ENCODE measurements at regions not wholly inside any gene's neighbourhood (a gene's known extent, or its start where the extent isn't known, plus 50 kb on each side); places are given as distances from the start of the nearest gene placed in this dataset.
"Not testable (repeated sequence)": the region's sequence is repeated elsewhere in the genome, so short reads cannot be mapped to it uniquely, and the experiment has no call there.

- intact Hi-C loops (cut with DNase I), result no loop called here
- no peak for DNase-seq
- no peak for ATAC-seq (ENCODE audit: poor library complexity)
Measured at GRCh38 chr18:41655074-41655473, 300.0 kb upstream of the PIK3C3 start.

DNA sequence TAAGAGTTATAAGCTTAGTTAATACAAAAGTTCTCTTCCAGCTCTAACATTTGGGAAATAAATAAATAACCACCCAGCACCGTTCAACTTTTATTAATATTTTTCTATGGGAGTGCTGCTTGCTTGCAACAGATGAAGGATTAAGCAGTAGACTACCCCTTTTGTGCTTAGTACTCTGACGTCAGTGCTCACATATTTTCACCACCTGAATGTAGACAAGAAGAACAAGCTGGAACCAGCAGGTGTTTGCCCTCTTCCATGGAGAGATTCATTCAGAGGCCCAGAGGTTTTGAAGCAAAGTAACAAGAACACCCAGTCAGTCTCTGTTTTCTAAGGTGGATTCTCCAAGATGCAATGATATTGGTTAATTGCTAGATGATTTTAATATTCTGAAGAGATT lies 307.1 kb upstream of the PIK3C3 start:
- DNase-seq (no peak), ATAC-seq (ENCODE audit: poor library complexity) (no peak)
- intact Hi-C loops (cut with DNase I), result no loop called here

DNA sequence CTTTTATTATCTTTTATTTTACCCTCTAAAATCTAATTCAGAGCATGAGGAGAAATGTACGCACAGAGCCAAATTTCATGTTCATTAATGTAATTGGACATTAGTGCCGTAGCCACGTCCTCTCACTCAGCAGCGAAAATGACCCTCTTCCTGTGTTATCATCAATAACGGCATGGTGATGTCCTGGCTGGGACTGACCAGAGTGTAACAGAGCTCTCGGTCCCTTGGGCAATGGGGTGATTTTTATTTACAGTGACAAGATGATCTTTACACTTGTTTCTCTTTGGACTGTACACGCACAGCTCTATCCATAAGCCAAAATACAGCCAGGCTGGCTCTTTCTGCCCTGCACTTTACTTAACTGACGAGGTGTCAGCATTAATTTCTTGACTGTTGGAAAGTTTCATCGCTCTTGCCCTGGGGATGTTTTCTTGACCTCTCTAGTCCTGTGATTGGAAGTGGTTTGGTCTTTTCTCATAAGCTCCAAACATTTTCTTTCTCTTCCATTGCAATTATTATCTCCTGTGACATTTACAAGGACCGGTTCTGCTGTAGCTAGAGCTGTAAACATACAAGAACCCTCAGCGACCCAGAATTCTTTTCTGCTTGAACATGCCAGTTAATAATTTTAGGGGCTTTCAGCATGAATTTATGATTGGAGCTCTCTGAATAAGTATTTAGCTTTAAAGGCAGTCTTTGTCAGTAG lies 308.0 kb upstream of the PIK3C3 start:
- ATAC-seq (ENCODE audit: poor library complexity), result no peak
- DNase-seq, result no peak
- intact Hi-C loops (cut with DNase I), result no loop called here

GRCh38 chr18:41645589-41646360 lies 309.3 kb upstream of the PIK3C3 start:
- intact Hi-C loops (cut with DNase I), result no loop called here
- DNase-seq (no peak), ATAC-seq (ENCODE audit: poor library complexity) (no peak)

- no peak for DNase-seq
- intact Hi-C loops (cut with DNase I), result no loop called here
- ATAC-seq (ENCODE audit: poor library complexity), result no peak
Measured at GRCh38 chr18:41644466-41644865, 310.6 kb upstream of the PIK3C3 start.

GRCh38 chr18:41643427-41643826 lies 311.6 kb upstream of the PIK3C3 start:
- ATAC-seq (ENCODE audit: poor library complexity), result no peak
- no peak for DNase-seq
- intact Hi-C loops (cut with DNase I), result no loop called here

- ATAC-seq (ENCODE audit: poor library complexity) (no peak), DNase-seq (no peak)
- intact Hi-C loops (cut with DNase I), result no loop called here
Measured at GRCh38 chr18:41642756-41643155, 312.3 kb upstream of the PIK3C3 start.

GRCh38 chr18:41639218-41639617 lies 315.8 kb upstream of the PIK3C3 start:
- intact Hi-C loops (cut with DNase I), result no loop called here
- DNase-seq (no peak), ATAC-seq (ENCODE audit: poor library complexity) (no peak)

- DNase-seq; ATAC-seq (ENCODE audit: poor library complexity); intact Hi-C loops (cut with DNase I): not testable (repeated sequence)
Measured at GRCh38 chr18:41631723-41632285, 323.2 kb upstream of the PIK3C3 start.

DNA sequence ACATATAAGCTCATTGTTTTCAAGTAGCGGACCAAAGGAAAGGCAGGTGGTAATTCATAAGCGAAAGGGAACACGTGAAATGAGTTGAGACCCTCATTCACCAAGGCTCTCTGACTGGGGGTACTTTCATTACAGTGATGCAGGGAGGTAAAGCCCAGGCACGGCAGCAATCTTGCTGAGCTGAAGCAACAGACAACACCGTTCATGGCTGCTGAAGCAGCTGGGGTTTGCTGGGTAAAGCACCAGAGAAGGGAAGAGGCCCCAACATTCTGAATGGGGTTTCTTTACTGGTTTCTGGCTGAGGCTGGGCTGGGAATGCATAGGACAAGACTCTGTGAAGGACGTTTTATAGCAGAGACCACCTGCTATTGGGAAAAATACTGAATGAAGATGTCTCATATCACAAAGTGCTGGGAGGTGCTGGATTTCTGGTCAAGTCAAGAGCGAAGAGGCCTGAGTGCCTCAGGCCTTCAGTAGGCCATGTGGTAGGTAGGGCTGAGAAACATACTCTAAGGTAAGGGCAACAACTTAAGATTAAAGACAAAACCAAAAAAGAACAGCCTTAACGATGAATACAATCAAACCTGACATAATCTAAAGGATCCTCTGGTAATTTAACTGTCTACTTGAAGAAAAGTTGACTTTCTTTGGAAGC lies 324.7 kb upstream of the PIK3C3 start:
- intact Hi-C loops (cut with DNase I), result no loop called here
- no peak for DNase-seq
- no peak for ATAC-seq (ENCODE audit: poor library complexity)

DNA sequence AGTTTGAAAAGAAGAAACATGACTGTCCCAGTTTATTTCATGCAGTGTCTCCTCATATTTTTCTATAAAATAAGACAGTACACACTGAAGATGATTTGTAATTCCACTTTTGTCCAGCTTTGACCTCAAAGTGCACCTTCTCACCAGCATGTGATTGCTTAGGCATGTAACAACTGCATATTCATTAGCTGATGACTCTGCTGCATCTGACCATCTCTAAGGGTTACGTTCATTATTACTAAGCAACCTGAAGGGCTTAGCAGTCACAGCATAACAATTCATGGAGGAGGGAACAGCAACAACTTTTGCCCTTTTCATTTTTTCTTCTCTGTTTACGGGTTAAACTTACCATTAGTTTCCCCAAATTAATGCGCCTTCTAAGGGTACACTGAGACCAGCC lies 330.6 kb upstream of the PIK3C3 start:
- no peak for DNase-seq
- intact Hi-C loops (cut with DNase I), result no loop called here
- no peak for ATAC-seq (ENCODE audit: poor library complexity)

DNA sequence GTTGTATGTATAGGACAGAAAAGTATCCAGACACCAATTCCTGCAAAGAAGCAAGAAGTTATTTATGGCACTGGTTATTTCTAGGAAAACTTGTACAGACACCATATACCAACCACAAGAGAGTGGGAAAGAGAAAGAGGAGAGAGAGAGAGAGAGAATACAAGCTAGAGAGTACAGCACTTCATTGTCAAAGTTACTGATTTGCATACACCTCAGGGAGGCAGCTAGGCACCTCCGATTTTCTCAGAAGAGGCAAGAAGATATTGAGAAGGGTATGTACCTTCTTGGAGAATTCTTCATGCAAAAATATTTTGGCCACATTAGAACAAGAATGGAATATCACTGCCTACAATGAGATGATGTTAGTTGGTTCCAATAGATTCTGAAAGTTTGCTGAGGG lies 333.9 kb upstream of the PIK3C3 start:
- ATAC-seq (ENCODE audit: poor library complexity) (no peak), DNase-seq (no peak)
- intact Hi-C loops (cut with DNase I), result no loop called here

DNA sequence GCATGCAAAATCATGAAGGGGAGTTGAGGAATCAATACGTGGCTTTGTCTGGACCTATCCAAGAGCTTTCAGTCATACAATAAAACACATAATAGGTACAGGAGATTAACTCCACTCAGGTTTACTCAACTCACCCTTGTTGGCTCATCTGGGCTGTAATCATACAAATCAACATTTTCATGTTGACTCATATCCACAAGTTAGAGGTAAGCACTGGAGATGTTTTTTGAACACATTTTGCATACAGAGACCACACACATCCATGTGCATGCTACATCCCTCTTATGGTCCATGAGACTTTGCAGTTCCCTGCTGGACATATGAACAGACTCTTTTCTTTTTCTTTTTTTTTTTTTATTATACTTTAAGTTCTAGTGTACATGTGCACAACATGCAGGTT lies 336.9 kb upstream of the PIK3C3 start:
- ATAC-seq (ENCODE audit: poor library complexity) (no peak), DNase-seq (no peak)
- intact Hi-C loops (cut with DNase I), result no loop called here

- ATAC-seq (ENCODE audit: poor library complexity), result no peak
- intact Hi-C loops (cut with DNase I), result no loop called here
- no peak for DNase-seq
Measured at GRCh38 chr18:41617647-41618046, 337.4 kb upstream of the PIK3C3 start.

- ATAC-seq (ENCODE audit: poor library complexity), result no peak
- intact Hi-C loops (cut with DNase I), result no loop called here
- DNase-seq, result no peak
Measured at GRCh38 chr18:41613003-41613609, 341.9 kb upstream of the PIK3C3 start.

GRCh38 chr18:41604964-41605363 lies 350.1 kb upstream of the PIK3C3 start:
- no peak for DNase-seq
- peak; percentile 34 for ATAC-seq (ENCODE audit: poor library complexity)

GRCh38 chr18:41602034-41602433 lies 353.0 kb upstream of the PIK3C3 start:
- ATAC-seq (ENCODE audit: poor library complexity), result no peak
- no peak for DNase-seq
- intact Hi-C loops (cut with DNase I), result no loop called here

More at GRCh38 chr18:41604964-41605363, 350.1 kb upstream of the PIK3C3 start:
- intact Hi-C loops (cut with DNase I), result no loop called here

DNA sequence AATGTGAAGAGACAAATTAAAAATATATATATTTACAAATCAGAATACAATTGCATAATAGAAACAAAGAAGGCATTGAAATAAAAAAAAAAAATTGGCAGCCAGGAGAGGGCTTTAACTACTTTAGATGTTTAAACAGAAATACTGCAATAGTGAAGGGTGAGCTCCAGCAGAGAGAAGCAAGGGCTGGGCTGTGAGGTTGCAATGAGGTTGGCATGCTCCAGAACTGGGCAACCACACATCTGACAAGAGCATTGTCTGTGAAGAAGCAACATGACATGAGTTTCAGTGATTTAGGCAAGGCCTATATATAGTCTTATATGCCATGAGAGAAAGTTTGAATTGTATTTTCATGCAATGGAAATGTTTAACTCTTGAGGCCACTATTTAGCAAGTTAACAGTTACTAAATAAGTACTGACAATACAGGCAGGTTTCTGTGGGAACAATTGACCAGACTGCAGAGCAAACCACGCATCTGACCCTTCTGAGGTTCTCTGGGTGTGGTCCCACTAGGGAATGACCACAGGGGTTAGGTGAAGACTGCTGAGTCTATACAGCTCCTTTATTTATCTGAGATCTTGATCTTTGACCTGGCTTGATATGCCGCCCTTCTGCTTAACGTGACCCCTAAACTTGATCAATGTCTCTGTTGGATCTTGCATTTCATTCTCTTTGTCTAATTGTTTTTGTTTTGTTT lies 354.2 kb upstream of the PIK3C3 start:
- ATAC-seq (ENCODE audit: poor library complexity) (no peak), DNase-seq (no peak)
- intact Hi-C loops (cut with DNase I), result no loop called here

DNA sequence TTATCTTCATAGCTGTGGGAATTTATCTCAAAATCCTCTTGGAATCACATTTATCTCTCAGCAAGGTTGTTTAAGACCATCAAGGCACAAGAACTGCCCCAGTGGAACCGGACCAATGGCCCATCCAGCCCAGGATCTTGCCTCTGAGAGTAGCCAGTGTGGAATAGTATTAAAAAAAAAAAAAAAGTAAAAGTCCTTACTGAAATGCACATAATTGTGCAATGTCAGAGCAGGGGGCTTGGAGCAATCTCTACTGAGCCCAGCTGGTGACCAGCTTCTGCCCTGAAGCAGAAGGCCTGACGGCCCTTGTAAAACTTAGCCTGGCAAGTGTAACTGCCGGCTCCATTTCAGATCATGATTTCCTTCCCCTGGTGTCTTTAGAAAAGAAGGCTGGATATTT lies 355.6 kb upstream of the PIK3C3 start:
- DNase-seq (no peak), ATAC-seq (ENCODE audit: poor library complexity) (peak; percentile 76)
- intact Hi-C loops (cut with DNase I), result no loop called here

Data from Right ventricle myocardium superior (tissue), 1 donor.